T1000 (cell line): ENCODE measurements at regions not wholly inside any gene's neighbourhood (a gene's known extent, or its start where the extent isn't known, plus 50 kb on each side); places are given as distances from the start of the nearest gene placed in this dataset.

ENCODE experiments used
- DNase-seq: peaks from one replicate; lab custom pipeline; 2025; ENCODE audit warnings: mixed read lengths; lab: John Stamatoyannopoulos, UW

GRCh38 chrX:42096265-42096920 lies 173.0 kb upstream of the CASK start:
- no peak for DNase-seq

- no peak for DNase-seq
These were observed 170.9 kb upstream of the CASK start for GRCh38 chrX:42094218-42094617.

- no peak for DNase-seq
These were observed 170.4 kb upstream of the CASK start for GRCh38 chrX:42093756-42094155.

GRCh38 chrX:42090395-42090794 lies 167.0 kb upstream of the CASK start:
- DNase-seq, result no peak

- no peak for DNase-seq
These were observed 165.7 kb upstream of the CASK start for GRCh38 chrX:42089031-42089430.

GRCh38 chrX:42087960-42088359 lies 164.6 kb upstream of the CASK start:
- DNase-seq, result no peak

- no peak for DNase-seq
These were observed 162.5 kb upstream of the CASK start for GRCh38 chrX:42085836-42086235.

GRCh38 chrX:42079968-42080367 lies 156.6 kb upstream of the CASK start:
- no peak for DNase-seq

GRCh38 chrX:42077675-42078074 lies 154.3 kb upstream of the CASK start:
- DNase-seq, result no peak

GRCh38 chrX:42075032-42075431 lies 151.7 kb upstream of the CASK start:
- no peak for DNase-seq

GRCh38 chrX:42073448-42073847 lies 150.1 kb upstream of the CASK start:
- no peak for DNase-seq

- no peak for DNase-seq
These were observed 147.5 kb upstream of the CASK start for GRCh38 chrX:42070866-42071265.

GRCh38 chrX:42054256-42054655 lies 130.9 kb upstream of the CASK start:
- DNase-seq, result no peak

- DNase-seq, result no peak
These were observed 127.0 kb upstream of the CASK start for GRCh38 chrX:42050345-42050744.

GRCh38 chrX:42047886-42048285 lies 124.5 kb upstream of the CASK start:
- DNase-seq, result no peak

GRCh38 chrX:42028109-42028508 lies 104.8 kb upstream of the CASK start:
- DNase-seq, result no peak

- DNase-seq, result no peak
These were observed 104.1 kb upstream of the CASK start for GRCh38 chrX:42027367-42028000.

GRCh38 chrX:42025861-42026260 lies 102.5 kb upstream of the CASK start:
- DNase-seq, result no peak

- no peak for DNase-seq
These were observed 99.8 kb upstream of the CASK start for GRCh38 chrX:42023122-42023521.

- DNase-seq, result no peak
These were observed 98.8 kb upstream of the CASK start for GRCh38 chrX:42022158-42022557.

- DNase-seq, result no peak
These were observed 97.7 kb upstream of the CASK start for GRCh38 chrX:42021058-42021457.

- no peak for DNase-seq
These were observed 96.9 kb upstream of the CASK start for GRCh38 chrX:42020225-42020624.

GRCh38 chrX:42017971-42018370 lies 94.6 kb upstream of the CASK start:
- DNase-seq, result no peak

GRCh38 chrX:42000836-42001235 lies 77.5 kb upstream of the CASK start:
- no peak for DNase-seq
